Gastroesophageal sphincter (tissue), 3 donors: ENCODE measurements at regions not wholly inside any gene's neighbourhood (a gene's known extent, or its start where the extent isn't known, plus 50 kb on each side); places are given as distances from the start of the nearest gene placed in this dataset.

Source experiments
- POLR2AphosphoS5 ChIP-seq: sonication (generic); formaldehyde crosslinking; IDR thresholded peaks from one replicate; pipeline ENCODE4 v1.6.1; 2017; ENCODE audit warnings: antibody characterized with exemption
- TF ChIP-seq, protein P1 (sequence below), 4 experiments: fragments of 200-600 bp in 2 of 4; fragments of 450-650 bp in 2 of 4; sonication (generic) in 1 of 4; IDR thresholded peaks; one replicate each; pipeline ENCODE4 v1.5.1; 2017 to 2019; ENCODE audit warnings: antibody characterized with exemption in 4 of 4, mild to moderate bottlenecking in 2 of 4, moderate library complexity in 2 of 4

GRCh38 chr14:104367866-104368750, 211.5 kb upstream of the C14orf180 start:
- TF ChIP-seq, protein P1, sequence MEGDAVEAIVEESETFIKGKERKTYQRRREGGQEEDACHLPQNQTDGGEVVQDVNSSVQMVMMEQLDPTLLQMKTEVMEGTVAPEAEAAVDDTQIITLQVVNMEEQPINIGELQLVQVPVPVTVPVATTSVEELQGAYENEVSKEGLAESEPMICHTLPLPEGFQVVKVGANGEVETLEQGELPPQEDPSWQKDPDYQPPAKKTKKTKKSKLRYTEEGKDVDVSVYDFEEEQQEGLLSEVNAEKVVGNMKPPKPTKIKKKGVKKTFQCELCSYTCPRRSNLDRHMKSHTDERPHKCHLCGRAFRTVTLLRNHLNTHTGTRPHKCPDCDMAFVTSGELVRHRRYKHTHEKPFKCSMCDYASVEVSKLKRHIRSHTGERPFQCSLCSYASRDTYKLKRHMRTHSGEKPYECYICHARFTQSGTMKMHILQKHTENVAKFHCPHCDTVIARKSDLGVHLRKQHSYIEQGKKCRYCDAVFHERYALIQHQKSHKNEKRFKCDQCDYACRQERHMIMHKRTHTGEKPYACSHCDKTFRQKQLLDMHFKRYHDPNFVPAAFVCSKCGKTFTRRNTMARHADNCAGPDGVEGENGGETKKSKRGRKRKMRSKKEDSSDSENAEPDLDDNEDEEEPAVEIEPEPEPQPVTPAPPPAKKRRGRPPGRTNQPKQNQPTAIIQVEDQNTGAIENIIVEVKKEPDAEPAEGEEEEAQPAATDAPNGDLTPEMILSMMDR (IDR thresholded peaks at IDR 0.05) = no peak
- TF ChIP-seq POLR2AphosphoS5 = no peak
